H9 (cell line): ENCODE measurements at regions not wholly inside any gene's neighbourhood (a gene's known extent, or its start where the extent isn't known, plus 50 kb on each side); places are given as distances from the start of the nearest gene placed in this dataset.

Experiments
- DNase-seq: peaks from one replicate; pipeline ENCODE4 v3.0.0-alpha.2; 2017
- H2AFZ ChIP-seq: one replicate; pipeline ENCODE4 v1.6.1; 2013; ENCODE audit warnings: mild to moderate bottlenecking, low read length, control low read depth, moderate library complexity
- H2AK5ac ChIP-seq: 2 replicates; pipeline ENCODE4 v1.6.1; 2013; ENCODE audit warnings: low read length, control low read depth, mixed read lengths; ENCODE audit not compliant: insufficient read length
- H2BK120ac ChIP-seq: one replicate; pipeline ENCODE4 v1.6.1; 2013; ENCODE audit warnings: low read depth, mild to moderate bottlenecking, low read length, control low read depth, inconsistent platforms; ENCODE audit not compliant: poor library complexity, severe bottlenecking
- H2BK12ac ChIP-seq: 2 replicates; pipeline ENCODE4 v1.6.1; 2013; ENCODE audit warnings: low read length, control low read depth, mixed read lengths, low read depth; ENCODE audit not compliant: insufficient read length
- H2BK15ac ChIP-seq: 2 replicates; pipeline ENCODE4 v1.6.1; 2013; ENCODE audit warnings: low read depth, low read length, control low read depth
- H2BK20ac ChIP-seq: one replicate; pipeline ENCODE4 v1.6.1; 2013; ENCODE audit warnings: low read depth, mild to moderate bottlenecking, low read length, control low read depth, inconsistent platforms; ENCODE audit not compliant: poor library complexity, severe bottlenecking
- H2BK5ac ChIP-seq: 2 replicates; pipeline ENCODE4 v1.6.1; 2013; ENCODE audit warnings: low read length, control low read depth, mixed read lengths; ENCODE audit not compliant: insufficient read length
- H3K14ac ChIP-seq: 2 replicates; pipeline ENCODE4 v1.6.1; 2013; ENCODE audit warnings: low read length, control low read depth; ENCODE audit not compliant: insufficient read depth
- H3K18ac ChIP-seq: 2 replicates; pipeline ENCODE4 v1.6.1; 2013; ENCODE audit warnings: low read depth, mild to moderate bottlenecking, mixed read lengths, low read length, control low read depth; ENCODE audit not compliant: insufficient read length
- H3K23ac ChIP-seq: 2 replicates; pipeline ENCODE4 v1.6.1; 2013; ENCODE audit warnings: low read length, control low read depth, mixed read lengths, low read depth; ENCODE audit not compliant: insufficient read length
- H3K23me2 ChIP-seq: 2 replicates; pipeline ENCODE4 v1.6.1; 2013; ENCODE audit warnings: low read depth, mild to moderate bottlenecking, mixed read lengths, low read length, control low read depth; ENCODE audit not compliant: insufficient read length, poor library complexity, severe bottlenecking
- H3K27ac ChIP-seq: 2 replicates; pipeline ENCODE4 v1.5.1; 2013; ENCODE audit warnings: low read length, control low read depth, mixed read lengths, low read depth; ENCODE audit not compliant: insufficient read length
- H3K27me3 ChIP-seq: 2 replicates; pipeline ENCODE4 v1.6.1; 2013; ENCODE audit warnings: low read length, control low read depth, inconsistent platforms; ENCODE audit not compliant: insufficient read depth
- H3K4ac ChIP-seq: 2 replicates; pipeline ENCODE4 v1.6.1; 2013; ENCODE audit warnings: low read depth, mild to moderate bottlenecking, control low read depth, inconsistent platforms, low read length, moderate library complexity
- H3K4me1 ChIP-seq: 2 replicates; pipeline ENCODE4 v1.6.1; 2013; ENCODE audit warnings: low read length, control low read depth, inconsistent platforms; ENCODE audit not compliant: insufficient read depth
- H3K4me2 ChIP-seq: 2 replicates; pipeline ENCODE4 v1.6.1; 2013; ENCODE audit warnings: low read length, control low read depth, mixed read lengths; ENCODE audit not compliant: insufficient read length, insufficient read depth
- H3K56ac ChIP-seq: 2 replicates; pipeline ENCODE4 v1.6.1; 2013; ENCODE audit warnings: low read depth, mild to moderate bottlenecking, mixed read lengths, low read length, control low read depth; ENCODE audit not compliant: insufficient read length
- H3K79me1 ChIP-seq: 2 replicates; pipeline ENCODE4 v1.6.1; 2013; ENCODE audit warnings: low read depth, mild to moderate bottlenecking, moderate library complexity, low read length, control low read depth, inconsistent platforms; ENCODE audit not compliant: insufficient read depth, poor library complexity, severe bottlenecking
- H3K79me2 ChIP-seq: 2 replicates; pipeline ENCODE4 v1.6.1; 2013; ENCODE audit warnings: low read length, control low read depth, inconsistent platforms; ENCODE audit not compliant: insufficient read depth
- H3K9ac ChIP-seq: 2 replicates; pipeline ENCODE4 v1.6.1; 2013; ENCODE audit warnings: low read length, control low read depth, mixed read lengths; ENCODE audit not compliant: insufficient read length; ENCODE audit errors: extremely low read depth
- H3K9me3 ChIP-seq: one replicate; pipeline ENCODE4 v1.6.1; 2013; ENCODE audit warnings: low read depth, low read length, inconsistent platforms; ENCODE audit not compliant: control insufficient read depth
- H3T11ph ChIP-seq: one replicate; pipeline ENCODE4 v1.6.1; 2013; ENCODE audit warnings: mild to moderate bottlenecking, low read length, control low read depth, inconsistent platforms
- H4K20me1 ChIP-seq: one replicate; pipeline ENCODE4 v1.6.1; 2013; ENCODE audit not compliant: control insufficient read depth, insufficient read length, insufficient read depth
- H4K5ac ChIP-seq: 2 replicates; pipeline ENCODE4 v1.6.1; 2013; ENCODE audit warnings: low read depth, mild to moderate bottlenecking, mixed read lengths, low read length, control low read depth; ENCODE audit not compliant: insufficient read length
- H4K8ac ChIP-seq: replicated peaks from 2 replicates; pipeline ENCODE4 v1.6.1; 2013; ENCODE audit warnings: low read length, control low read depth, mixed read lengths, low read depth; ENCODE audit not compliant: insufficient read length
- H4K91ac ChIP-seq: 2 replicates; pipeline ENCODE4 v1.6.1; 2013; ENCODE audit warnings: low read depth, mild to moderate bottlenecking, moderate library complexity, mixed read lengths, low read length, control low read depth; ENCODE audit not compliant: insufficient read length
- H3K27ac Mint-ChIP-seq, 3 experiments: 2 replicates in 2 of 3; 3 replicates in 1 of 3; pipeline ENCODE4 v1.8.0; 2020 to 2021; ENCODE audit warnings: mixed read lengths in 3 of 3, mild to moderate bottlenecking in 1 of 3, moderate library complexity in 1 of 3
- H3K27me3 Mint-ChIP-seq: 2 replicates; pipeline ENCODE4 v1.8.0; 2021; ENCODE audit warnings: low read depth, mild to moderate bottlenecking, moderate library complexity, mixed read lengths
- H3K36me3 Mint-ChIP-seq, 3 experiments: 2 replicates in 2 of 3; 3 replicates in 1 of 3; pipeline ENCODE4 v1.8.0; 2020 to 2021; ENCODE audit warnings: low read depth in 3 of 3, mixed read lengths in 3 of 3; ENCODE audit not compliant: insufficient read depth in 1 of 3
- H3K4me1 Mint-ChIP-seq, 2 experiments: 2 replicates each; pipeline ENCODE4 v1.8.0; 2020; ENCODE audit warnings: mixed read lengths in 2 of 2
- H3K4me3 Mint-ChIP-seq, 2 experiments: 2 replicates in 1 of 2; 3 replicates in 1 of 2; pipeline ENCODE4 v1.8.0; 2020 to 2021; ENCODE audit warnings: mild to moderate bottlenecking in 2 of 2, mixed read lengths in 2 of 2, moderate library complexity in 1 of 2
- H3K9me3 Mint-ChIP-seq, 2 experiments: 2 replicates in 1 of 2; 3 replicates in 1 of 2; pipeline ENCODE4 v1.8.0; 2020; ENCODE audit warnings: mild to moderate bottlenecking in 2 of 2, mixed read lengths in 2 of 2, moderate library complexity in 1 of 2
- WGBS: extraction: QIAGEN DNeasy Blood & Tissue Kit; methylation state at CpG from one replicate; pipeline ENCODE4 v1.1.7; 2013; ENCODE audit warnings: missing lambda C conversion rate, low lambda C conversion rate, mixed read lengths; ENCODE audit not compliant: insufficient read length; ENCODE audit errors: extremely low coverage; 5-methylcytosine and 5-hydroxymethylcytosine counted together
- TF ChIP-seq, protein P1 (sequence below): fragments of 200-600 bp; sonication (generic); conservative IDR thresholded peaks from 3 replicates; pipeline ENCODE4 v1.8.0; 2021; ENCODE audit warnings: antibody characterized with exemption, mild to moderate bottlenecking

DNA sequence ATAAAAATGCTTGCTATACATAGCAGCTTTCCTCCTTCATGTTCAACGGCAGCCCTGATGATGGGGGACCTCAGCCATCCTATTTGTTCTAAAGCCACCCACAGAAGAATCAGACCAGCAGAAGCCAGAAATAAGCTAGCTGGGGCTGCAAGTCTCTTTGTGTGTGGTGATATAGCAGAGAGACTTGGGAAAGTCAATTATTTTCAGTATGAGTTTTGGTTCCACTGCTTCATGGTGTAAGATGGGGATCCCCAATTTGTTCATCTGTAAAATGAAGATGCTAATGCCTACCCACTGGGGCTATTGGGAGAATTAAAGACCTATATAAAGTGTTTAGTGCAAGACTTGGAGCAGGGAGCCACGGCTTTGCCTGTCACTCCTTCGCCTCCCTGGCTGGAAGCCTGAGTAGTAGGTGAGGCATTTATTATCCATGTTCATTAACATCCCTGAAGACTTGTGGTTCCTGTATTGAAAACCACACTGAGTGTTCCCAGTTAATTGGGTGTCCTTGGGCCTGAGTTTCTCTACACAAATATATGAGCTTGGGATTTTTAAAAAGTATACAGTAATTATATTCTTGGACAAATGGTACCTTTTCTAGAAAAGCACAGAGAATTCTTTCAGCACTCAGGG is 210.1 kb upstream of the SLC24A2 start:
- H3T11ph ChIP-seq: no peak overlapping the region
- no peak overlapping the region for H4K8ac ChIP-seq
- H2AFZ ChIP-seq: no peak overlapping the region
- no peak for DNase-seq
- H2BK15ac ChIP-seq: no peak overlapping the region
- peaks cover 3% of the 10 kb centered on the region; the same call in 1 of the 2 replicates for H3K4me1 ChIP-seq
- TF ChIP-seq, protein P1, sequence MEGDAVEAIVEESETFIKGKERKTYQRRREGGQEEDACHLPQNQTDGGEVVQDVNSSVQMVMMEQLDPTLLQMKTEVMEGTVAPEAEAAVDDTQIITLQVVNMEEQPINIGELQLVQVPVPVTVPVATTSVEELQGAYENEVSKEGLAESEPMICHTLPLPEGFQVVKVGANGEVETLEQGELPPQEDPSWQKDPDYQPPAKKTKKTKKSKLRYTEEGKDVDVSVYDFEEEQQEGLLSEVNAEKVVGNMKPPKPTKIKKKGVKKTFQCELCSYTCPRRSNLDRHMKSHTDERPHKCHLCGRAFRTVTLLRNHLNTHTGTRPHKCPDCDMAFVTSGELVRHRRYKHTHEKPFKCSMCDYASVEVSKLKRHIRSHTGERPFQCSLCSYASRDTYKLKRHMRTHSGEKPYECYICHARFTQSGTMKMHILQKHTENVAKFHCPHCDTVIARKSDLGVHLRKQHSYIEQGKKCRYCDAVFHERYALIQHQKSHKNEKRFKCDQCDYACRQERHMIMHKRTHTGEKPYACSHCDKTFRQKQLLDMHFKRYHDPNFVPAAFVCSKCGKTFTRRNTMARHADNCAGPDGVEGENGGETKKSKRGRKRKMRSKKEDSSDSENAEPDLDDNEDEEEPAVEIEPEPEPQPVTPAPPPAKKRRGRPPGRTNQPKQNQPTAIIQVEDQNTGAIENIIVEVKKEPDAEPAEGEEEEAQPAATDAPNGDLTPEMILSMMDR: no peak
- no peak overlapping the region for H4K5ac ChIP-seq
- no peaks in the 10 kb centered on the region for H3K79me2 ChIP-seq
- H4K91ac ChIP-seq: no peak overlapping the region
- no peak overlapping the region for H3K56ac ChIP-seq
- H3K79me1 ChIP-seq: no peaks in the 10 kb centered on the region
- Mint-ChIP-seq H3K36me3 (no peaks in the 10 kb centered on the region), H3K4me1 (peaks cover 3 to 10% of the 10 kb centered on the region in 2 experiments), H3K27ac (no peak overlapping the region), H3K27me3 (no peaks in the 10 kb centered on the region; the same call in 1 of the 2 replicates), H3K4me3 (no peak overlapping the region), H3K9me3 (no peaks in the 10 kb centered on the region)
- no peak overlapping the region for H3K23ac ChIP-seq
- H2BK12ac ChIP-seq: no peak overlapping the region
- WGBS: no CpG with 5 or more reads among the region's 3 CpGs
- no peak overlapping the region for H2BK5ac ChIP-seq
- H4K20me1 ChIP-seq: no peaks in the 10 kb centered on the region
- no peak overlapping the region for H2AK5ac ChIP-seq
- H3K23me2 ChIP-seq: no peaks in the 10 kb centered on the region
- H2BK120ac ChIP-seq: no peak overlapping the region
- H3K18ac ChIP-seq: no peak overlapping the region
- H3K9ac ChIP-seq: no peak overlapping the region
- no peak overlapping the region for H3K4ac ChIP-seq
- no peak overlapping the region for H3K4me2 ChIP-seq
- no peak overlapping the region for H3K27ac ChIP-seq
- no peak overlapping the region for H3K14ac ChIP-seq
- no peaks in the 10 kb centered on the region for H3K9me3 ChIP-seq
- H3K27me3 ChIP-seq: no peaks in the 10 kb centered on the region
- H2BK20ac ChIP-seq: no peak overlapping the region
